ENCODE measurements at regions not wholly inside any gene's neighbourhood (a gene's known extent, or its start where the extent isn't known, plus 50 kb on each side); places are given as distances from the start of the nearest gene placed in this dataset.
A peak's percentile ranks its signal among the peaks of the same experiment; 100 is the strongest.

DNA sequence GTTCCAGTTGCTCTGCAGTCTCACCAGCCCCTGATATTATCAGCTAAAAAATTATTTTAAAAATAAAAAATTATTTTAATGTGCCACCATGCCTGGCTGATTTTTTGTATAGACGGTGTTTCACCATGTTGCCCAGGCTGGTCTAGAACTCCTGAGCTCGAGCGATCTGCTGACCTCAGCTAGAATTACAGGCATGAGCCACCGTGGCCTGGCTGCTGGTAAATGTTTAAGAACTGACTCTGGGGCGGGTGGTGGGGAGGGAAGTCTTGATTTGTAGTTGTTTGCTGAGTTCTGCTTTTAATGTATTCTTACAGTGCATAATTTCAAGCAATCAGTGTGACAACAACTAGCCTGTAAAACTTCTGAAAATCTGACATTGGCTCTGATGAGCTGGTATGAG, 120.9 kb upstream of the PLET1 start:
- H2AFZ ChIP-seq (ENCODE audit: insufficient read depth, low read length, poor library complexity) = no peak overlapping the region
- H3K79me2 ChIP-seq (ENCODE audit: control insufficient read depth, insufficient read depth, low read length, poor library complexity) = no peaks in the 10 kb centered on the region
- no peak for DNase-seq
- H2AK5ac ChIP-seq (ENCODE audit: low read length) = no peak overlapping the region
- peaks cover 0 to 5% of the 10 kb centered on the region in 2 experiments for H3K4me1 ChIP-seq (ENCODE audit: control insufficient read depth in 1 of 2, insufficient read depth in 2 of 2, low read length in 2 of 2)
- H4K91ac ChIP-seq (ENCODE audit: low read depth, low read length) = no peak overlapping the region
- no peak overlapping the region for H3K18ac ChIP-seq (ENCODE audit: low read length)
- H3K4ac ChIP-seq (ENCODE audit: low read depth, low read length) = no peak overlapping the region
- no peaks in the 10 kb centered on the region for H3K9me3 ChIP-seq (ENCODE audit: insufficient read depth, low read depth, low read length)
- no peak overlapping the region for H2BK120ac ChIP-seq (ENCODE audit: insufficient read depth, low read length, poor library complexity)
- no peak overlapping the region for H2BK12ac ChIP-seq (ENCODE audit: low read length)
- no peak overlapping the region for H4K12ac ChIP-seq (ENCODE audit: low read depth, low read length)
- H3K36me3 ChIP-seq (ENCODE audit: control insufficient read depth in 1 of 2, insufficient read depth in 2 of 2, low read length in 2 of 2) = no peaks in the 10 kb centered on the region
- H3K79me1 ChIP-seq (ENCODE audit: low read length) = no peaks in the 10 kb centered on the region
- no peak overlapping the region for H3K4me3 ChIP-seq (ENCODE audit: low read depth, low read length)
- H3K27ac ChIP-seq (ENCODE audit: low read depth, low read length) = no peak overlapping the region
- no peak overlapping the region for H4K8ac ChIP-seq (ENCODE audit: low read depth, low read length)
- H3K23ac ChIP-seq (ENCODE audit: low read length) = no peak overlapping the region
- no peak overlapping the region for H2BK5ac ChIP-seq (ENCODE audit: low read depth, low read length, poor library complexity)
- no CpG with 5 or more reads among the region's 5 CpGs for WGBS (ENCODE audit: extremely low coverage, insufficient coverage, insufficient read length)
- H3K27me3 ChIP-seq (ENCODE audit: insufficient read depth, low read length) = no peaks in the 10 kb centered on the region
- H3K9ac ChIP-seq (ENCODE audit: low read length) = no peak overlapping the region
- no peak overlapping the region for H3K4me2 ChIP-seq (ENCODE audit: low read length)
- no peak overlapping the region for H3K14ac ChIP-seq (ENCODE audit: low read length)

- WGBS (ENCODE audit: extremely low coverage, insufficient coverage, insufficient read length) = no CpG with 5 or more reads among the region's 5 CpGs
- no peak overlapping the region for H2BK5ac ChIP-seq (ENCODE audit: low read depth, low read length, poor library complexity)
- H3K79me1 ChIP-seq (ENCODE audit: low read length) = no peaks in the 10 kb centered on the region
- DNase-seq = no peak
- H4K8ac ChIP-seq (ENCODE audit: low read depth, low read length) = no peak overlapping the region
- no peaks in the 10 kb centered on the region for H3K36me3 ChIP-seq (ENCODE audit: control insufficient read depth in 1 of 2, insufficient read depth in 2 of 2, low read length in 2 of 2)
- peaks cover 0 to 5% of the 10 kb centered on the region in 2 experiments for H3K4me1 ChIP-seq (ENCODE audit: control insufficient read depth in 1 of 2, insufficient read depth in 2 of 2, low read length in 2 of 2)
- no peaks in the 10 kb centered on the region for H3K27me3 ChIP-seq (ENCODE audit: insufficient read depth, low read length)
- H3K14ac ChIP-seq (ENCODE audit: low read length) = no peak overlapping the region
- no peaks in the 10 kb centered on the region for H3K79me2 ChIP-seq (ENCODE audit: control insufficient read depth, insufficient read depth, low read length, poor library complexity)
- no peak overlapping the region for H3K18ac ChIP-seq (ENCODE audit: low read length)
- H2BK120ac ChIP-seq (ENCODE audit: insufficient read depth, low read length, poor library complexity) = no peak overlapping the region
- no peak overlapping the region for H3K27ac ChIP-seq (ENCODE audit: low read depth, low read length)
- no peaks in the 10 kb centered on the region for H3K9me3 ChIP-seq (ENCODE audit: insufficient read depth, low read depth, low read length)
- no peak overlapping the region for H3K4me3 ChIP-seq (ENCODE audit: low read depth, low read length)
- no peak overlapping the region for H3K4me2 ChIP-seq (ENCODE audit: low read length)
- no peak overlapping the region for H2BK12ac ChIP-seq (ENCODE audit: low read length)
- no peak overlapping the region for H4K91ac ChIP-seq (ENCODE audit: low read depth, low read length)
- no peak overlapping the region for H3K4ac ChIP-seq (ENCODE audit: low read depth, low read length)
- no peak overlapping the region for H3K9ac ChIP-seq (ENCODE audit: low read length)
- no peak overlapping the region for H3K23ac ChIP-seq (ENCODE audit: low read length)
- H4K12ac ChIP-seq (ENCODE audit: low read depth, low read length) = no peak overlapping the region
- H2AFZ ChIP-seq (ENCODE audit: insufficient read depth, low read length, poor library complexity) = no peak overlapping the region
- no peak overlapping the region for H2AK5ac ChIP-seq (ENCODE audit: low read length)
Observed at GRCh38 chr11:112382561-112382960, 121.9 kb upstream of the PLET1 start.

DNA sequence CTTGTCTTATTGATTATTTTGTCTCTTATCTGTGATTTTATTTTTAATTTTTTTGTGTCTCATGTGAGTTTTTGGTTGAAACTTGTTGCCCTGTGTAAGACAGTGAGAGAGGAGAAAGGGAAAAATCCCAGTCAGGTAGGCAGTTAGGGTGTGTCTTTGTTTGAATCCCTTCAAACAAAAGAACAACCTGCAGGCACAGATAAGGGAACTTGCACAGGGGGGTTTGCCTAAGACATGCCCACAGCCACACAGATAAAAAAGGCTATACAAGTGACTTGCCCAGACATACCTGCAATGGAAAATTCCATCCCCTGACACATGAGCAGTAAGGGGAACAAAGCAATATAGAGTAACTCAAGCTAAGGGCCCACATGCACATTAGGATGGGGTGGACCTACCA, 127.8 kb upstream of the PLET1 start:
- Histone ChIP-seq H2BK12ac (ENCODE audit: low read length) (no peak overlapping the region), H3K23ac (ENCODE audit: low read length) (no peak overlapping the region)

GRCh38 chr11:112391086-112391485, 130.4 kb upstream of the PLET1 start:
- Histone ChIP-seq H2AFZ (ENCODE audit: insufficient read depth, low read length, poor library complexity) (no peak overlapping the region), H3K79me2 (ENCODE audit: control insufficient read depth, insufficient read depth, low read length, poor library complexity) (no peaks in the 10 kb centered on the region), H4K12ac (ENCODE audit: low read depth, low read length) (no peak overlapping the region), H3K23ac (ENCODE audit: low read length) (no peak overlapping the region), H3K14ac (ENCODE audit: low read length) (no peak overlapping the region), H3K4ac (ENCODE audit: low read depth, low read length) (no peak overlapping the region), H3K18ac (ENCODE audit: low read length) (no peak overlapping the region), H2BK12ac (ENCODE audit: low read length) (no peak overlapping the region), H2BK120ac (ENCODE audit: insufficient read depth, low read length, poor library complexity) (no peak overlapping the region), H3K36me3 (ENCODE audit: control insufficient read depth in 1 of 2, insufficient read depth in 2 of 2, low read length in 2 of 2) (no peaks in the 10 kb centered on the region), H3K79me1 (ENCODE audit: low read length) (no peaks in the 10 kb centered on the region), H4K8ac (ENCODE audit: low read depth, low read length) (no peak overlapping the region), H2BK5ac (ENCODE audit: low read depth, low read length, poor library complexity) (no peak overlapping the region), H3K4me1 (ENCODE audit: control insufficient read depth in 1 of 2, insufficient read depth in 2 of 2, low read length in 2 of 2) (peaks cover 3 to 4% of the 10 kb centered on the region in 2 experiments), H3K4me2 (ENCODE audit: low read length) (no peak overlapping the region), H3K9ac (ENCODE audit: low read length) (no peak overlapping the region), H3K27ac (ENCODE audit: low read depth, low read length) (no peak overlapping the region), H2AK5ac (ENCODE audit: low read length) (no peak overlapping the region), H4K91ac (ENCODE audit: low read depth, low read length) (no peak overlapping the region), H3K9me3 (ENCODE audit: insufficient read depth, low read depth, low read length) (no peaks in the 10 kb centered on the region), H3K4me3 (ENCODE audit: low read depth, low read length) (no peak overlapping the region), H3K27me3 (ENCODE audit: insufficient read depth, low read length) (no peaks in the 10 kb centered on the region)
- peak; percentile 80 to 89 for DNase-seq
- WGBS (ENCODE audit: extremely low coverage, insufficient coverage, insufficient read length) = no CpG with 5 or more reads among the region's 2 CpGs

More for the DNA sequence above, 127.8 kb upstream of the PLET1 start:
- H2BK5ac ChIP-seq (ENCODE audit: low read depth, low read length, poor library complexity) = no peak overlapping the region
- H3K36me3 ChIP-seq (ENCODE audit: control insufficient read depth in 1 of 2, insufficient read depth in 2 of 2, low read length in 2 of 2) = no peaks in the 10 kb centered on the region
- H3K4me2 ChIP-seq (ENCODE audit: low read length) = no peak overlapping the region
- no peak overlapping the region for H4K8ac ChIP-seq (ENCODE audit: low read depth, low read length)
- no peak overlapping the region for H4K12ac ChIP-seq (ENCODE audit: low read depth, low read length)
- no peak overlapping the region for H3K18ac ChIP-seq (ENCODE audit: low read length)
- no peak for DNase-seq
- no peak overlapping the region for H3K4me3 ChIP-seq (ENCODE audit: low read depth, low read length)
- no peak overlapping the region for H3K27ac ChIP-seq (ENCODE audit: low read depth, low read length)
- H3K4ac ChIP-seq (ENCODE audit: low read depth, low read length) = no peak overlapping the region
- H4K91ac ChIP-seq (ENCODE audit: low read depth, low read length) = no peak overlapping the region
- no peaks in the 10 kb centered on the region for H3K27me3 ChIP-seq (ENCODE audit: insufficient read depth, low read length)
- peaks cover 3 to 4% of the 10 kb centered on the region in 2 experiments for H3K4me1 ChIP-seq (ENCODE audit: control insufficient read depth in 1 of 2, insufficient read depth in 2 of 2, low read length in 2 of 2)
- H3K9ac ChIP-seq (ENCODE audit: low read length) = no peak overlapping the region
- H3K14ac ChIP-seq (ENCODE audit: low read length) = no peak overlapping the region
- no peak overlapping the region for H2BK120ac ChIP-seq (ENCODE audit: insufficient read depth, low read length, poor library complexity)
- no peaks in the 10 kb centered on the region for H3K79me2 ChIP-seq (ENCODE audit: control insufficient read depth, insufficient read depth, low read length, poor library complexity)
- H3K79me1 ChIP-seq (ENCODE audit: low read length) = no peaks in the 10 kb centered on the region
- H2AK5ac ChIP-seq (ENCODE audit: low read length) = no peak overlapping the region
- H3K9me3 ChIP-seq (ENCODE audit: insufficient read depth, low read depth, low read length) = no peaks in the 10 kb centered on the region
- H2AFZ ChIP-seq (ENCODE audit: insufficient read depth, low read length, poor library complexity) = no peak overlapping the region

Data from trophoblast cell (in vitro differentiated cells and primary cell).